ENCODE measurements at regions not wholly inside any gene's neighbourhood (a gene's known extent, or its start where the extent isn't known, plus 50 kb on each side); places are given as distances from the start of the nearest gene placed in this dataset.

GRCh38 chr16:52099382-52099781 is 447.6 kb downstream of the TOX3 start:
- no peak overlapping the region for H3K4me3 ChIP-seq (ENCODE audit: low read depth in 1 of 2, low read length in 2 of 2)
- no peaks in the 10 kb centered on the region for H3K4me1 ChIP-seq (ENCODE audit: control insufficient read depth in 1 of 2, insufficient read depth in 2 of 2, low read length in 2 of 2)
- H3K27me3 ChIP-seq (ENCODE audit: low read depth, low read length), result no peaks in the 10 kb centered on the region

GRCh38 chr16:52095471-52095870 is 451.5 kb downstream of the TOX3 start:
- no peak overlapping the region for H3K27ac ChIP-seq (ENCODE audit: low read length)
- no peaks in the 10 kb centered on the region for H3K4me1 ChIP-seq (ENCODE audit: control insufficient read depth in 1 of 2, insufficient read depth in 2 of 2, low read length in 2 of 2)
- no peaks in the 10 kb centered on the region for H3K9me3 ChIP-seq (ENCODE audit: control insufficient read depth in 1 of 2, low read length in 2 of 2)
- H3K27me3 ChIP-seq (ENCODE audit: low read depth, low read length), result no peaks in the 10 kb centered on the region
- H3K4me3 ChIP-seq (ENCODE audit: low read depth in 1 of 2, low read length in 2 of 2), result no peak overlapping the region
- H3K36me3 ChIP-seq (ENCODE audit: control insufficient read depth in 1 of 2, insufficient read depth in 2 of 2, low read length in 2 of 2), result no peaks in the 10 kb centered on the region

More at GRCh38 chr16:52099382-52099781, 447.6 kb downstream of the TOX3 start:
- no peaks in the 10 kb centered on the region for H3K9me3 ChIP-seq (ENCODE audit: control insufficient read depth in 1 of 2, low read length in 2 of 2)
- H3K27ac ChIP-seq (ENCODE audit: low read length), result no peak overlapping the region
- no peaks in the 10 kb centered on the region for H3K36me3 ChIP-seq (ENCODE audit: control insufficient read depth in 1 of 2, insufficient read depth in 2 of 2, low read length in 2 of 2)

GRCh38 chr16:52092126-52092525 is 454.8 kb downstream of the TOX3 start:
- Histone ChIP-seq H3K36me3 (ENCODE audit: control insufficient read depth in 1 of 2, insufficient read depth in 2 of 2, low read length in 2 of 2) (no peaks in the 10 kb centered on the region), H3K4me1 (ENCODE audit: control insufficient read depth in 1 of 2, insufficient read depth in 2 of 2, low read length in 2 of 2) (no peaks in the 10 kb centered on the region), H3K27me3 (ENCODE audit: low read depth, low read length) (no peaks in the 10 kb centered on the region)

GRCh38 chr16:52090080-52090479 is 456.9 kb downstream of the TOX3 start:
- Histone ChIP-seq H3K9me3 (ENCODE audit: control insufficient read depth in 1 of 2, low read length in 2 of 2) (no peaks in the 10 kb centered on the region), H3K4me1 (ENCODE audit: control insufficient read depth in 1 of 2, insufficient read depth in 2 of 2, low read length in 2 of 2) (no peaks in the 10 kb centered on the region), H3K27me3 (ENCODE audit: low read depth, low read length) (no peaks in the 10 kb centered on the region), H3K4me3 (ENCODE audit: low read depth in 1 of 2, low read length in 2 of 2) (no peak overlapping the region), H3K27ac (ENCODE audit: low read length) (no peak overlapping the region), H3K36me3 (ENCODE audit: control insufficient read depth in 1 of 2, insufficient read depth in 2 of 2, low read length in 2 of 2) (no peaks in the 10 kb centered on the region)

More at GRCh38 chr16:52092126-52092525, 454.8 kb downstream of the TOX3 start:
- H3K4me3 ChIP-seq (ENCODE audit: low read depth in 1 of 2, low read length in 2 of 2), result no peak overlapping the region
- H3K9me3 ChIP-seq (ENCODE audit: control insufficient read depth in 1 of 2, low read length in 2 of 2), result no peaks in the 10 kb centered on the region
- no peak overlapping the region for H3K27ac ChIP-seq (ENCODE audit: low read length)

GRCh38 chr16:52089476-52089875 is 457.5 kb downstream of the TOX3 start:
- Histone ChIP-seq H3K9me3 (ENCODE audit: control insufficient read depth in 1 of 2, low read length in 2 of 2) (no peaks in the 10 kb centered on the region), H3K36me3 (ENCODE audit: control insufficient read depth in 1 of 2, insufficient read depth in 2 of 2, low read length in 2 of 2) (no peaks in the 10 kb centered on the region), H3K4me3 (ENCODE audit: low read depth in 1 of 2, low read length in 2 of 2) (no peak overlapping the region), H3K27me3 (ENCODE audit: low read depth, low read length) (no peaks in the 10 kb centered on the region), H3K27ac (ENCODE audit: low read length) (no peak overlapping the region), H3K4me1 (ENCODE audit: control insufficient read depth in 1 of 2, insufficient read depth in 2 of 2, low read length in 2 of 2) (no peaks in the 10 kb centered on the region)

- no peak overlapping the region for H3K4me3 ChIP-seq (ENCODE audit: low read depth in 1 of 2, low read length in 2 of 2)
- H3K4me1 ChIP-seq (ENCODE audit: control insufficient read depth in 1 of 2, insufficient read depth in 2 of 2, low read length in 2 of 2), result no peaks in the 10 kb centered on the region
- no peaks in the 10 kb centered on the region for H3K36me3 ChIP-seq (ENCODE audit: control insufficient read depth in 1 of 2, insufficient read depth in 2 of 2, low read length in 2 of 2)
- no peaks in the 10 kb centered on the region for H3K27me3 ChIP-seq (ENCODE audit: low read depth, low read length)
- no peaks in the 10 kb centered on the region for H3K9me3 ChIP-seq (ENCODE audit: control insufficient read depth in 1 of 2, low read length in 2 of 2)
- no peak overlapping the region for H3K27ac ChIP-seq (ENCODE audit: low read length)
Observed at GRCh38 chr16:52086901-52087300, 460.0 kb downstream of the TOX3 start.

DNA sequence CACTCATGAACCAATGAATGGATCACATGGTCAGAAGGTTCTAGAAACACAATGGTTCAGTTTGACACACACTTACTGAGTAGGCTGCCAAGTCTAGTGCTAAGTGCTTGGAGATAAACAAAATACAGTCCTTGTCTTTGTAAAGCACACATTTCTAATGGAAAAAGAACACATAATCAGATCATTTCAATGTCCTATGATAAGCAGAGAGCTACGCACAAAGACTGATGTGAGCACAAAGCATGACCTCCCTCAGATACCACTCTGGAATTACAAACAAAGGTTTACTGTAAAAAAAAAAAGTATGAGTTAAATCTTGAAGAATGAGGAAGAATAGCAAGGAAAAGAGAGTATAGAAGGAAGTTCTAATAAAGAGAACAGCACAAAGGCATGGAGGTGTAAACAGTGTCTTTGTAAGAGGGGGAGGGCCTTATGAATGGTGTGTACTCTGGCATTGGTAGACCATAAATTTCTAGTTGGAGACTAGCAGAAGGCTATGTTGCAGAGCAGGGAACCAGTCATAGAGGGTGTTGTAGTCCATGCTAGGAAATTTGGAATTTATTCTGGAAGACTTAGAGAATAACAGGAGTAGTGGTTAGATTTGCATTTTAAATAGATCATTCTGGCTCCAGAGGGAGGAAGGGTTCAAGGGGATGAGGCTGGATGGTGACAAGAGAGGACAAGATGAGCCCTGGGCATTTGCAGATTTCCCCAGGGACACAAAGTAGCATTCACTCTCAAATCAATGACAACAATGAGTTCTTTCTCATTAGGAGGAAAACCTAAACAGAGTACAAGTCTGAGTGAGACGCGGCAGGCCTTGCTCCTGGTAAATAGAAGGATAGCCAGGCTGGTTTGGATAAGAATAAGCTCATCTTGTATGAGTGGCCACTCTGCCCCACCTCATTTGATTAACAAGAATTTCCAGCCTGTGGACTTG is 468.0 kb downstream of the TOX3 start:
- no peaks in the 10 kb centered on the region for H3K36me3 ChIP-seq (ENCODE audit: control insufficient read depth in 1 of 2, insufficient read depth in 2 of 2, low read length in 2 of 2)
- H3K4me1 ChIP-seq (ENCODE audit: control insufficient read depth in 1 of 2, insufficient read depth in 2 of 2, low read length in 2 of 2), result no peaks in the 10 kb centered on the region
- H3K27ac ChIP-seq (ENCODE audit: low read length), result no peak overlapping the region
- H3K9me3 ChIP-seq (ENCODE audit: control insufficient read depth in 1 of 2, low read length in 2 of 2), result no peaks in the 10 kb centered on the region
- H3K4me3 ChIP-seq (ENCODE audit: low read depth in 1 of 2, low read length in 2 of 2), result no peak overlapping the region
- no peaks in the 10 kb centered on the region for H3K27me3 ChIP-seq (ENCODE audit: low read depth, low read length)

DNA sequence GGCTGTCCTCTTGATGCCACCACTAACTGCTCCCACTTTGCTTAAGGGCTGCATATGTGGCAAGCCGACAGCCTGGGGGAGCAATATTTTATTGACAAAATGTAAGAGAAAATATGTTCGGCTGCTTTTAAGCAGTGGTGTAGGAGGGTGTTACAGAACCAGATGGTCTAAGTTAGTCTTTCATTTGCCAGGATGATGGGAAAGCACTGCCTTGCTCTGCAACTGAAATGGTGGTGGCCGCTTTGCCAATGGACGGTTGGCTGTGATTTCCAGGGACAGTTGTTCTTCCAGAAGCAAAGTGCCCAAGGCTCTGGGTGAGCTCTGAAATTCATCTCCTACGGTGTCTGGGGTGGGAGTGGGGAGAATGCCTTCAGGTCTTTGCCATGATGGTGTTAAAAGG is 469.3 kb downstream of the TOX3 start:
- H3K9me3 ChIP-seq (ENCODE audit: control insufficient read depth in 1 of 2, low read length in 2 of 2), result no peaks in the 10 kb centered on the region
- H3K4me3 ChIP-seq (ENCODE audit: low read depth in 1 of 2, low read length in 2 of 2), result no peak overlapping the region
- no peaks in the 10 kb centered on the region for H3K27me3 ChIP-seq (ENCODE audit: low read depth, low read length)
- H3K4me1 ChIP-seq (ENCODE audit: control insufficient read depth in 1 of 2, insufficient read depth in 2 of 2, low read length in 2 of 2), result no peaks in the 10 kb centered on the region
- no peaks in the 10 kb centered on the region for H3K36me3 ChIP-seq (ENCODE audit: control insufficient read depth in 1 of 2, insufficient read depth in 2 of 2, low read length in 2 of 2)
- H3K27ac ChIP-seq (ENCODE audit: low read length), result no peak overlapping the region

GRCh38 chr16:52076801-52077201 is 470.1 kb downstream of the TOX3 start:
- H3K4me3 ChIP-seq (ENCODE audit: low read depth in 1 of 2, low read length in 2 of 2), result no peak overlapping the region
- H3K36me3 ChIP-seq (ENCODE audit: control insufficient read depth in 1 of 2, insufficient read depth in 2 of 2, low read length in 2 of 2), result no peaks in the 10 kb centered on the region
- H3K27ac ChIP-seq (ENCODE audit: low read length), result no peak overlapping the region
- no peaks in the 10 kb centered on the region for H3K9me3 ChIP-seq (ENCODE audit: control insufficient read depth in 1 of 2, low read length in 2 of 2)
- no peaks in the 10 kb centered on the region for H3K4me1 ChIP-seq (ENCODE audit: control insufficient read depth in 1 of 2, insufficient read depth in 2 of 2, low read length in 2 of 2)
- H3K27me3 ChIP-seq (ENCODE audit: low read depth, low read length), result no peaks in the 10 kb centered on the region

DNA sequence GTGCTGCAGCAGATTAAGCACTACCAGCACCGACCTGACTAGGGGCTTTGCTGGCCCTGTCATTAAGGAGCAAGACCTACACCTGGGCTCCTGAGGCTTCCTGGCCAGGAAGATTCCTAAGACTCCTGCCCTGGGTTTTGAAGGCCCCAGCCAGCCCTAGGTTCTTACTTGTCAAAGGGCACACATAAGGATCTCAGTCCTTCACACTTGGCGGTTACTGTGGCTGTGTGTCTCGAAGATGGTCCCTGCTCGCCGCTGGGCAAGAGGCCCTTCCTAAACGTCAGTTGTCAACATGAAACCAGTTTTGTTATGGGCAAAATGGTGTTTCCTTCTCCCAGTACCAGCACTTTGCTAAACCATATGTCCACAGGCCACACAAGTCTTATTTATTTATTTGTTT is 470.6 kb downstream of the TOX3 start:
- Histone ChIP-seq H3K4me1 (ENCODE audit: control insufficient read depth in 1 of 2, insufficient read depth in 2 of 2, low read length in 2 of 2) (no peaks in the 10 kb centered on the region), H3K4me3 (ENCODE audit: low read depth in 1 of 2, low read length in 2 of 2) (no peak overlapping the region), H3K27ac (ENCODE audit: low read length) (no peak overlapping the region), H3K9me3 (ENCODE audit: control insufficient read depth in 1 of 2, low read length in 2 of 2) (no peaks in the 10 kb centered on the region), H3K36me3 (ENCODE audit: control insufficient read depth in 1 of 2, insufficient read depth in 2 of 2, low read length in 2 of 2) (no peaks in the 10 kb centered on the region), H3K27me3 (ENCODE audit: low read depth, low read length) (no peaks in the 10 kb centered on the region)

- Histone ChIP-seq H3K27ac (ENCODE audit: low read length) (no peak overlapping the region), H3K36me3 (ENCODE audit: control insufficient read depth in 1 of 2, insufficient read depth in 2 of 2, low read length in 2 of 2) (no peaks in the 10 kb centered on the region), H3K4me1 (ENCODE audit: control insufficient read depth in 1 of 2, insufficient read depth in 2 of 2, low read length in 2 of 2) (no peaks in the 10 kb centered on the region), H3K9me3 (ENCODE audit: control insufficient read depth in 1 of 2, low read length in 2 of 2) (no peaks in the 10 kb centered on the region), H3K27me3 (ENCODE audit: low read depth, low read length) (no peaks in the 10 kb centered on the region), H3K4me3 (ENCODE audit: low read depth in 1 of 2, low read length in 2 of 2) (no peak overlapping the region)
Observed at GRCh38 chr16:52074133-52074532, 472.8 kb downstream of the TOX3 start.

DNA sequence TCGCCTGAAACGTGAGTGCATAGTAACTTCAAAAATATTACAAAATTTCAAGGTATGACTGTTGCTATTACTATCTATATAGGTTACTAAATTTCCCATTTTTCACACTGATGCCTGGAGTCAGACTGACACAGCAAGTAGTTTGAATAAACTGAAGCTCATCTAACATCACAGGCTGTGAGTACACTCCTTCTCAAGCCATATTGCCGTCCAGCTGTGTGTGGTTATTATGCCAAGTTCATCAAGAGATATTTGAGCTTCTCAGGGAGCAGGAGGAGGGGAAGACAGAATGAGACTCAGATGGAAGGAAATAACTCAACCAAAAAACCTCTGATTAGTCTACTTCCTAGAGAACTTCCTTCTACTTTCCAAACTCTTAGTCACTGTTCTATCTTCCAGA is 473.9 kb downstream of the TOX3 start:
- no peaks in the 10 kb centered on the region for H3K36me3 ChIP-seq (ENCODE audit: control insufficient read depth in 1 of 2, insufficient read depth in 2 of 2, low read length in 2 of 2)
- H3K27ac ChIP-seq (ENCODE audit: low read length), result no peak overlapping the region
- H3K4me1 ChIP-seq (ENCODE audit: control insufficient read depth in 1 of 2, insufficient read depth in 2 of 2, low read length in 2 of 2), result peaks cover 0 to 2% of the 10 kb centered on the region in 2 donors
- H3K4me3 ChIP-seq (ENCODE audit: low read depth in 1 of 2, low read length in 2 of 2), result no peak overlapping the region
- H3K9me3 ChIP-seq (ENCODE audit: control insufficient read depth in 1 of 2, low read length in 2 of 2), result no peaks in the 10 kb centered on the region
- H3K27me3 ChIP-seq (ENCODE audit: low read depth, low read length), result no peaks in the 10 kb centered on the region
